ENCODE measurements at regions not wholly inside any gene's neighbourhood (a gene's known extent, or its start where the extent isn't known, plus 50 kb on each side); places are given as distances from the start of the nearest gene placed in this dataset.

GRCh38 chr9:91157883-91158282, 203.8 kb downstream of the AUH start:
- intact Hi-C loops (cut with DNase I), result no loop called here
- ATAC-seq (no peak), DNase-seq (no peak)
- H3K27me3 ChIP-seq, result no peaks in the 10 kb centered on the region
- H3K36me3 ChIP-seq, result no peaks in the 10 kb centered on the region
- no peaks in the 10 kb centered on the region for H3K9me3 ChIP-seq
- no peak for TF ChIP-seq CTCF (IDR thresholded peaks at IDR 0.05)
- H3K4me1 ChIP-seq, result peaks cover 6% of the 10 kb centered on the region
- no peak overlapping the region for H3K27ac ChIP-seq
- H3K4me3 ChIP-seq, result no peak overlapping the region

- Histone ChIP-seq H3K27me3 (no peaks in the 10 kb centered on the region), H3K36me3 (no peaks in the 10 kb centered on the region), H3K27ac (no peak overlapping the region), H3K9me3 (no peaks in the 10 kb centered on the region), H3K4me1 (peaks cover 7% of the 10 kb centered on the region), H3K4me3 (no peak overlapping the region)
- no peak for ATAC-seq
- DNase-seq, result no peak
- intact Hi-C loops (cut with DNase I), result no loop called here
- TF ChIP-seq CTCF (IDR thresholded peaks at IDR 0.05), result no peak
Measured at GRCh38 chr9:91158286-91158685, 203.4 kb downstream of the AUH start.

- peaks cover 14% of the 10 kb centered on the region for H3K4me1 ChIP-seq
- H3K27me3 ChIP-seq, result no peaks in the 10 kb centered on the region
- H3K9me3 ChIP-seq, result no peaks in the 10 kb centered on the region
- ATAC-seq, result no peak
- no peak overlapping the region for H3K4me3 ChIP-seq
- no peaks in the 10 kb centered on the region for H3K36me3 ChIP-seq
- intact Hi-C loops (cut with DNase I), result no loop called here
- TF ChIP-seq CTCF (IDR thresholded peaks at IDR 0.05), result no peak
- no peak for DNase-seq
- H3K27ac ChIP-seq, result no peak overlapping the region
Measured at GRCh38 chr9:91158946-91159345, 202.8 kb downstream of the AUH start.

GRCh38 chr9:91159664-91160121, 202.0 kb downstream of the AUH start:
- ATAC-seq, result peak; percentile 73
- intact Hi-C loops (cut with DNase I), result no loop called here
- H3K27me3 ChIP-seq, result no peaks in the 10 kb centered on the region
- H3K36me3 ChIP-seq, result no peaks in the 10 kb centered on the region
- H3K9me3 ChIP-seq, result no peaks in the 10 kb centered on the region
- no peak overlapping the region for H3K4me3 ChIP-seq
- peaks cover 21% of the 10 kb centered on the region for H3K4me1 ChIP-seq
- no peak for TF ChIP-seq CTCF (IDR thresholded peaks at IDR 0.05)
- DNase-seq, result peak; percentile 79
- H3K27ac ChIP-seq, result no peak overlapping the region

GRCh38 chr9:91160181-91160580, 201.5 kb downstream of the AUH start:
- Histone ChIP-seq H3K4me3 (no peak overlapping the region), H3K9me3 (no peaks in the 10 kb centered on the region), H3K27me3 (no peaks in the 10 kb centered on the region), H3K36me3 (no peaks in the 10 kb centered on the region), H3K27ac (no peak overlapping the region), H3K4me1 (peaks cover 25% of the 10 kb centered on the region)
- no peak for ATAC-seq
- TF ChIP-seq CTCF (IDR thresholded peaks at IDR 0.05), result no peak
- no peak for DNase-seq
- intact Hi-C loops (cut with DNase I), result no loop called here
